ENCODE measurements at regions not wholly inside any gene's neighbourhood (a gene's known extent, or its start where the extent isn't known, plus 50 kb on each side); places are given as distances from the start of the nearest gene placed in this dataset.
A peak's percentile ranks its signal among the peaks of the same experiment; 100 is the strongest.

DNA sequence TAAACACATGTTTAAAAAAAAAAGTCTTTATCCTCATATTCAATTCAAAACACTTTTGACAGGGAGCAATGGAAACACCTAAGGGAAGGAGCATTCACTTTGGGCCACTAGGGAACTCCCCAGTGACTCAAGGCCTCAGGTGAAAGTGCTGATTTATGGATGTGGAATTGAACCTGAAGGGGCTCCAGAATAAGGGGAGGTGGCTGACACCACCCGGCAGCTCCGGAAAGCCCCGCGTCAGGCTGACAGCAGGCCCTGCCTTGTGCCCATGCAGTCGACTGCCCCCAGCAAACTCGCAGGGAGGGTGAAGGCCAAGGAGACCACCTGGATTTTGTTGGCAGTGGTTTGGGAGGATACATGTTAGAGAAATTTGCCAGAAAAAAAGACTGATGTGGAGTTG, 275.3 kb upstream of the NCKAP5 start:
- Histone ChIP-seq H3K36me3 (ENCODE audit: control insufficient read depth in 2 of 2, extremely low read depth in 1 of 2, insufficient read depth in 1 of 2, low read length in 1 of 2) (no peaks in the 10 kb centered on the region), H3K9me3 (no peaks in the 10 kb centered on the region), H3K27me3 (replicated peaks in 1 of 2; ENCODE audit: control insufficient read depth in 2 of 2, extremely low read depth in 1 of 2, insufficient read depth in 2 of 2, low read length in 1 of 2) (peaks cover 0 to 10% of the 10 kb centered on the region in 2 experiments), H3K27ac (ENCODE audit: low read length) (no peak overlapping the region), H3K4me1 (ENCODE audit: control insufficient read depth in 1 of 2, extremely low read depth in 1 of 2, insufficient read depth in 2 of 2, low read length in 2 of 2) (peaks cover 0 to 3% of the 10 kb centered on the region in 2 experiments), H3K4me3 (ENCODE audit: control insufficient read depth in 1 of 2, extremely low read depth in 1 of 2, low read length in 1 of 2) (no peak overlapping the region)
- Mint-ChIP-seq H3K4me1 (peaks cover 4 to 5% (median 5%) of the 10 kb centered on the region in 3 donors), H3K27me3 (peaks cover 13 to 14% of the 10 kb centered on the region in 2 donors), H3K9me3 (no peaks in the 10 kb centered on the region), H3K27ac (no peak overlapping the region), H3K4me3 (no peak overlapping the region), H3K36me3 (no peaks in the 10 kb centered on the region)
- ChIA-PET POLR2A (no interaction called here), CTCF (interaction anchor here (0.7 to 2.4 kb wide), 9 partner anchors 8 to 1296 kb away, joined by 3 to 11 read pairs (median 4); no protein-coding TSS in a partner anchor)
- whole genome bisulfite sequencing (ENCODE audit: insufficient coverage), result 92% methylated on average over 6 of the region's 6 CpGs
- DNase-seq, result no peak
- no peak for ATAC-seq (replicated peaks in 1 of 4)

DNA sequence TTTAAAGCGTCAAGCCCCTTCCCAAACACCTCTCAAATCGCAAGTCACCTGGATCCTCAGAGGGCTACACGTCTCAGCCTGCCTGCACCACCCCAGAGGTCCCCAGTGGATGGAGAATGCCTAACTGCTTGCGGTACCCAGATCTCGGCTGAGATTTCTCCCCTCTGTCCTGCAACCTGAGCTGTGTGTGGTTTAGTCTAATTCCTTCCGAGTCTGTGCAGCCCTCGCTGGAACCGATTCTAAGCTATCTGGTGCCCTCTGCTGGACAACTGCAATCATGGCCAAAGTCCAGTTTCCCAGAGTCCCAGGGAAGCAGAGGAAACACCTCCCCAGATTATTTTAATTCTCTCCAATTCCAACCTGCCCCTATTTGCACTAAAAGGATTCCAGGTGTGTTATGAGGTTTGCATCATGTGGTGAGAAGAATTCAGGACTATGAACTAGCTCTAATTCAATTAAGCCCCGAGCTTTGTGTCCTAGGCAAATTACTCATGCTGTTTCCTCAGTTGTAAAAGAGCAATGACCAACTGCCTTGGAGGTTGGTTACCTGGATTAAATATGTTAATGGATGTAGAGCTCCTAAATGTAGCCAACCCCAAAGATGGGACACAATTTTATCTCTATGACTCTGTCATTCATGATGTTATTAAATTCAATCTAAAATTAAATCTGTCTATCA, 276.1 kb upstream of the NCKAP5 start:
- Histone ChIP-seq H3K4me1 (ENCODE audit: control insufficient read depth in 1 of 2, extremely low read depth in 1 of 2, insufficient read depth in 2 of 2, low read length in 2 of 2) (peaks cover 0 to 3% of the 10 kb centered on the region in 2 experiments), H3K27ac (ENCODE audit: low read length) (no peak overlapping the region), H3K36me3 (ENCODE audit: control insufficient read depth in 2 of 2, extremely low read depth in 1 of 2, insufficient read depth in 1 of 2, low read length in 1 of 2) (no peaks in the 10 kb centered on the region), H3K9me3 (no peaks in the 10 kb centered on the region), H3K4me3 (ENCODE audit: control insufficient read depth in 1 of 2, extremely low read depth in 1 of 2, low read length in 1 of 2) (no peak overlapping the region), H3K27me3 (replicated peaks in 1 of 2; ENCODE audit: control insufficient read depth in 2 of 2, extremely low read depth in 1 of 2, insufficient read depth in 2 of 2, low read length in 1 of 2) (peaks cover 0 to 10% of the 10 kb centered on the region in 2 experiments)
- WGBS (ENCODE audit: insufficient coverage), result 55% methylated on average over 4 of the region's 9 CpGs
- Mint-ChIP-seq H3K27me3 (peaks cover 14 to 15% of the 10 kb centered on the region in 2 donors), H3K4me1 (peaks cover 4 to 5% (median 5%) of the 10 kb centered on the region in 3 donors), H3K9me3 (no peaks in the 10 kb centered on the region), H3K4me3 (no peak overlapping the region), H3K36me3 (no peaks in the 10 kb centered on the region), H3K27ac (no peak overlapping the region)
- ChIA-PET POLR2A (interaction anchor here in 1 of 2 donors (0.5 kb wide), 1 partner anchor 1107 kb away, joined by 3 read pairs; no protein-coding TSS in a partner anchor), CTCF (interaction anchor here (0.6 to 2.4 kb wide), 13 partner anchors 9 to 1837 kb away, joined by 3 to 11 read pairs (median 4); no protein-coding TSS in a partner anchor)
- ATAC-seq (replicated peaks in 1 of 4) (peak in 3 of 4 experiments; percentile 52 to 61 (median 53)), DNase-seq (peak in 32 of 35 experiments; percentile 2 to 70 (median 33))

DNA sequence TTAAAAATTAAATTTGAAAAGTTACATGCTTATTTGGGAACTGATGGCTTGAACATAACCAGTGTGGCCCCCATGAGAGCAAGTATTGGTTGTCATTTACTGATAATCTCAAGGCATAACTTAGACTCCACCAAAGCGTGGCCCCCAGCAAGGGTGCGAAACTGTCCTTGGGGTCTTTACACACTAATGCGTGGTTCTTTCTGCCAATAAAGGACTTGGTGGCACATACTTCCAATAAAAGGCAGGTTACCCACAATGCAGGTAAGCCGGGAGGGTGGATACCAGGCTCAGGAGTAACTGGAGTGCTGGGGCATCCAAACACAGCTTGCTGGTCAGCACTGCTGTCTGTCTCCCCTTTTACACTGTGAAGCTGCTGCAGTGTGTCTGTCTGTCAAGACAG, 278.2 kb upstream of the NCKAP5 start:
- Histone ChIP-seq H3K4me1 (ENCODE audit: control insufficient read depth in 1 of 2, extremely low read depth in 1 of 2, insufficient read depth in 2 of 2, low read length in 2 of 2) (peaks cover 0 to 3% of the 10 kb centered on the region in 2 experiments), H3K27me3 (replicated peaks in 1 of 2; ENCODE audit: control insufficient read depth in 2 of 2, extremely low read depth in 1 of 2, insufficient read depth in 2 of 2, low read length in 1 of 2) (peaks cover 0 to 13% of the 10 kb centered on the region in 2 experiments), H3K36me3 (ENCODE audit: control insufficient read depth in 2 of 2, extremely low read depth in 1 of 2, insufficient read depth in 1 of 2, low read length in 1 of 2) (no peaks in the 10 kb centered on the region), H3K4me3 (ENCODE audit: control insufficient read depth in 1 of 2, extremely low read depth in 1 of 2, low read length in 1 of 2) (no peak overlapping the region), H3K9me3 (no peaks in the 10 kb centered on the region), H3K27ac (ENCODE audit: low read length) (no peak overlapping the region)
- Mint-ChIP-seq H3K27ac (no peak overlapping the region), H3K36me3 (no peaks in the 10 kb centered on the region), H3K4me3 (no peak overlapping the region), H3K27me3 (peaks cover 16 to 21% of the 10 kb centered on the region in 2 donors), H3K9me3 (no peaks in the 10 kb centered on the region), H3K4me1 (peaks cover 4 to 5% (median 5%) of the 10 kb centered on the region in 3 donors)
- POLR2A ChIA-PET, result no interaction called here
- WGBS (ENCODE audit: insufficient coverage), result 94% methylated on average over 4 of the region's 4 CpGs
- DNase-seq (no peak), ATAC-seq (replicated peaks in 1 of 4) (no peak)
- CTCF ChIA-PET, result no interaction called here

DNA sequence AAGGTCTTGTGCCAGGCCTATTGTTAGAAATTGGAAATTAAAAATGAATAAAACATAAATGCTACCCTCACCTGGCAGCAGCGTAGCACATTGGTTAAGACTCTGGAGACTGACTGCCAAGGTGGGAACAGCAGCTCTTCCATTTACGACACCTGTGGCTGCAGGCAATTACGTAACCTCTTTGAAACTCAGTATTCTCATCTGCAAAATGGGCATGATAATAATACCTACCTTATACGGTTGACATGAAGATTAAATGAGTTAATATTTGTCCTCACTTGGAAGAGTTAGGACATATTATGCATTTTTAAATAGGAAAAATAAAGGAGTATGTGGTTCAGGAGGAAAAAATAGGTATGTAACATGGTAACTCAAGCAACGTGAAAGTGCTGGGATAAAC, 279.3 kb upstream of the NCKAP5 start:
- Mint-ChIP-seq H3K9me3 (no peaks in the 10 kb centered on the region), H3K4me1 (peaks cover 4 to 5% (median 5%) of the 10 kb centered on the region in 3 donors), H3K36me3 (no peaks in the 10 kb centered on the region), H3K27ac (no peak overlapping the region), H3K4me3 (no peak overlapping the region), H3K27me3 (peaks cover 16 to 21% of the 10 kb centered on the region in 2 donors)
- POLR2A ChIA-PET, result no interaction called here
- 60% methylated on average over 2 of the region's 5 CpGs for whole genome bisulfite sequencing (ENCODE audit: insufficient coverage)
- Histone ChIP-seq H3K4me1 (ENCODE audit: control insufficient read depth in 1 of 2, extremely low read depth in 1 of 2, insufficient read depth in 2 of 2, low read length in 2 of 2) (peaks cover 0 to 3% of the 10 kb centered on the region in 2 experiments), H3K36me3 (ENCODE audit: control insufficient read depth in 2 of 2, extremely low read depth in 1 of 2, insufficient read depth in 1 of 2, low read length in 1 of 2) (no peaks in the 10 kb centered on the region), H3K27ac (ENCODE audit: low read length) (no peak overlapping the region), H3K27me3 (replicated peaks in 1 of 2; ENCODE audit: control insufficient read depth in 2 of 2, extremely low read depth in 1 of 2, insufficient read depth in 2 of 2, low read length in 1 of 2) (peaks cover 0 to 15% of the 10 kb centered on the region in 2 experiments), H3K4me3 (ENCODE audit: control insufficient read depth in 1 of 2, extremely low read depth in 1 of 2, low read length in 1 of 2) (no peak overlapping the region), H3K9me3 (no peaks in the 10 kb centered on the region)
- CTCF ChIA-PET, result no interaction called here
- no peak for DNase-seq
- ATAC-seq (replicated peaks in 1 of 4), result no peak

DNA sequence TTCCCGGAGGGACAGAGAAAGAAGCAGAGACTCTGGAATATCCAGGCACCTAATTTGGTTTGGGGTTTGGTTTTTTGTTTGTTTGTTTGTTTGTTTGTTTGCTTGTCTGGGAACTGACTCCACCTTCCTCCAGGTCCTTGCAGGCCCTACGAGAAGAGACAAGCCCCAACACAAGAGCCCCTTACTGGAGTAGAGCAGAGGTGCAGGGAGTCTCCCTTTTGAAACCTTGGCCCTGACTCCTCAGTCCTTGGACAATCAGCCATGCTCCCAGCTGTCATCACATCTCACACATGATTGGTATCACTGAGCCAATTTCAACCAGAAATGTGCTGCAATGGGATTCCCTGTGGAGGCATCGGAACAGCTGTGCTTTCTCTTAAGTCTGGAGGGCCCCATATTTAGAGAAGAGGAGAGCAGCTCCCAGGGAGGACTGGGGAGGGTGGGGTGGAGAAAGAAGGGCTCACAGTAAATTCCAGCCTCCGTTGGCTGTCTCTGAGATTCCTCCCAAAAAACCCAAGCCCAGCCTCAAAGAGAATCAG, 279.9 kb upstream of the NCKAP5 start:
- peaks cover 4 to 5% (median 5%) of the 10 kb centered on the region in 3 donors for H3K4me1 Mint-ChIP-seq
- no CpG with 5 or more reads among the region's 4 CpGs for WGBS (ENCODE audit: insufficient coverage)

DNA sequence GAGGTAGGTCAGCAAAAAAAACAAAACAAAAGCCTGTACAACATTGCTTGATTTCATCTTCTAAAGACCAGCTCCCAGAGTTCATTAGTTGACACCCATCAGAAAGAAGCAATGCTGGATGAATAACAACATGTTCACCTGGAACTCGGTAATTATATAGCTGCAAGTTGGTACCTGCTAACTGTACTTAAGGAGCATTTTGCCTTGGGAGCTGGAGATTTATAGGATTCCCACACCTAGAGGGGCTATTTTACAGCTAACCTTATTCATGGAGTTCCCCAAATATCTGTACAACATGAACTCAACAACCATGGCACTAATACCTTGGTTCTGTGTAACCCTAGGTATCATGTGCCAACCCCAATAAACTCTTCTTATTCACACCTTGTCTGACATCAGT, 281.1 kb upstream of the NCKAP5 start:
- Mint-ChIP-seq H3K36me3 (no peaks in the 10 kb centered on the region), H3K4me3 (no peak overlapping the region), H3K9me3 (no peaks in the 10 kb centered on the region), H3K4me1 (peaks cover 0 to under 1% (median 0%) of the 10 kb centered on the region in 3 donors), H3K27ac (no peak overlapping the region), H3K27me3 (peaks cover 16 to 21% of the 10 kb centered on the region in 2 donors)
- H3K27ac ChIP-seq (ENCODE audit: low read length), result no peak overlapping the region
- no peaks in the 10 kb centered on the region for H3K36me3 ChIP-seq (ENCODE audit: control insufficient read depth in 2 of 2, extremely low read depth in 1 of 2, insufficient read depth in 1 of 2, low read length in 1 of 2)
- ATAC-seq (replicated peaks in 1 of 4) (no peak), DNase-seq (no peak)
- H3K27me3 ChIP-seq (replicated peaks in 1 of 2; ENCODE audit: control insufficient read depth in 2 of 2, extremely low read depth in 1 of 2, insufficient read depth in 2 of 2, low read length in 1 of 2), result peaks cover 0 to 15% of the 10 kb centered on the region in 2 experiments
- no peaks in the 10 kb centered on the region for H3K4me1 ChIP-seq (ENCODE audit: control insufficient read depth in 1 of 2, extremely low read depth in 1 of 2, insufficient read depth in 2 of 2, low read length in 2 of 2)
- CTCF ChIA-PET, result no interaction called here
- H3K9me3 ChIP-seq, result no peaks in the 10 kb centered on the region
- no CpG with 5 or more reads among the region's 1 CpG for WGBS (ENCODE audit: insufficient coverage)
- POLR2A ChIA-PET, result no interaction called here
- no peak overlapping the region for H3K4me3 ChIP-seq (ENCODE audit: control insufficient read depth in 1 of 2, extremely low read depth in 1 of 2, low read length in 1 of 2)

More for the DNA sequence above, 279.9 kb upstream of the NCKAP5 start:
- ATAC-seq (replicated peaks in 1 of 4), result no peak
- POLR2A ChIA-PET, result no interaction called here
- Histone ChIP-seq H3K27ac (ENCODE audit: low read length) (no peak overlapping the region), H3K27me3 (replicated peaks in 1 of 2; ENCODE audit: control insufficient read depth in 2 of 2, extremely low read depth in 1 of 2, insufficient read depth in 2 of 2, low read length in 1 of 2) (peaks cover 0 to 15% of the 10 kb centered on the region in 2 experiments), H3K4me3 (ENCODE audit: control insufficient read depth in 1 of 2, extremely low read depth in 1 of 2, low read length in 1 of 2) (no peak overlapping the region), H3K9me3 (no peaks in the 10 kb centered on the region), H3K36me3 (ENCODE audit: control insufficient read depth in 2 of 2, extremely low read depth in 1 of 2, insufficient read depth in 1 of 2, low read length in 1 of 2) (no peaks in the 10 kb centered on the region), H3K4me1 (ENCODE audit: control insufficient read depth in 1 of 2, extremely low read depth in 1 of 2, insufficient read depth in 2 of 2, low read length in 2 of 2) (peaks cover 0 to 3% of the 10 kb centered on the region in 2 experiments)
- Mint-ChIP-seq H3K36me3 (no peaks in the 10 kb centered on the region), H3K27ac (no peak overlapping the region), H3K9me3 (no peaks in the 10 kb centered on the region), H3K4me3 (no peak overlapping the region), H3K27me3 (peaks cover 16 to 21% of the 10 kb centered on the region in 2 donors)
- DNase-seq, result no peak
- CTCF ChIA-PET, result no interaction called here

All from T-cell (primary cell).